H1 (cell line): ENCODE measurements at regions not wholly inside any gene's neighbourhood (a gene's known extent, or its start where the extent isn't known, plus 50 kb on each side); places are given as distances from the start of the nearest gene placed in this dataset.

Experiments
- BCL11A ChIP-seq, 2 experiments: IDR thresholded peaks; one replicate each; pipeline ENCODE4 v1.6.1; 2011; ENCODE audit warnings: low read depth in 2 of 2, low read length in 2 of 2, mild to moderate bottlenecking in 2 of 2
- CHD1 ChIP-seq: IDR thresholded peaks from 2 replicates; pipeline ENCODE4 v1.6.1; 2012; ENCODE audit warnings: low read depth, low read length, improper control_type of control experiment
- EZH2 ChIP-seq: fragments of 200-600 bp; sonication (generic); IDR thresholded peaks from 2 replicates; pipeline ENCODE4 v1.7.1; 2012; ENCODE audit warnings: low read depth, mild to moderate bottlenecking, moderate library complexity, low read length, inconsistent platforms; ENCODE audit not compliant: severe bottlenecking
- HDAC6 ChIP-seq: IDR thresholded peaks from one replicate; pipeline ENCODE4 v1.7.1; 2012; ENCODE audit warnings: low read depth, mild to moderate bottlenecking, inconsistent platforms, low read length, moderate library complexity
- JUND ChIP-seq: IDR thresholded peaks from 2 replicates; pipeline ENCODE4 v1.6.1; 2011; ENCODE audit warnings: mild to moderate bottlenecking, improper control_type of control experiment, low read length
- POLR2A ChIP-seq, 2 experiments: IDR thresholded peaks; 1 replicate in 1 of 2; 2 replicates in 1 of 2; pipeline ENCODE4 v1.6.1; 2011; ENCODE audit warnings: low read depth in 2 of 2, low read length in 2 of 2, mild to moderate bottlenecking in 2 of 2; ENCODE audit errors: control extremely low read depth in 1 of 2
- POLR2AphosphoS5 ChIP-seq: IDR thresholded peaks from 2 replicates; pipeline ENCODE4 v1.6.1; 2011; ENCODE audit warnings: low read depth, low read length
- RAD21 ChIP-seq, 2 experiments: IDR thresholded peaks in 1 of 2; conservative IDR thresholded peaks in 1 of 2; 2 replicates each; pipeline ENCODE4 v1.6.1; 2011; ENCODE audit warnings: low read depth in 2 of 2, low read length in 2 of 2, improper control_type of control experiment in 1 of 2, inconsistent platforms in 1 of 2, mild to moderate bottlenecking in 1 of 2, moderate library complexity in 1 of 2
- SP1 ChIP-seq: IDR thresholded peaks from 2 replicates; pipeline ENCODE4 v1.6.1; 2011; ENCODE audit warnings: low read depth, low read length
- TAF7 ChIP-seq: optimal IDR thresholded peaks from 2 replicates; pipeline ENCODE3; 2011; ENCODE audit warnings: low read depth, mild to moderate bottlenecking, inconsistent platforms, low read length, moderate library complexity, borderline replicate concordance
- TF ChIP-seq, protein P1 (sequence below), 3 experiments: IDR thresholded peaks; 1 replicate in 2 of 3; 2 replicates in 1 of 3; pipeline versions ENCODE4 v1.5.1 to v1.6.1; 2011; ENCODE audit warnings: low read length in 3 of 3, mild to moderate bottlenecking in 3 of 3, inconsistent platforms in 2 of 3, low read depth in 1 of 3, moderate library complexity in 1 of 3; ENCODE audit not compliant: insufficient read depth in 1 of 3; ENCODE audit errors: control extremely low read depth in 1 of 3
- TF ChIP-seq, protein P2 (sequence below): IDR thresholded peaks from 2 replicates; pipeline ENCODE4 v1.6.1; 2011; ENCODE audit warnings: low read length, improper control_type of control experiment

DNA sequence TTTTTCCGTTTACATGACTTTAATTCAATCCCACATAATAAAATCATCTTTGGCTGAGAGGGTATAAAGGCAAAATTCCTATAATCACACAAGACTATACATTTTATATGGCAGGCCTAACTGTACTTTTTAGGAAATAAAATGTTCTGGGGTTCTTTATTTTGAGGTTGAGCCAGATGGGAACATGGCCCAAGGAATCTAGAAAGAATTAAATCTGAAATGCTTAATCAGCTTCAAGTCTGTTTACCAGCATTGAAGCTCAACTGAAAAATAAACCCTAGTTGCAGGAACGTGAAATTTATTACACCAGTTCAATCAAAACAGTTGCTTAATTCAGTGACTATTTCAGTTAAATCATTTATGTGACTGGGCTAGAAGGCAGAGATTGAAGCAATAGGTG lies 191.0 kb upstream of the BTG1 start:
- TF ChIP-seq, protein P1, sequence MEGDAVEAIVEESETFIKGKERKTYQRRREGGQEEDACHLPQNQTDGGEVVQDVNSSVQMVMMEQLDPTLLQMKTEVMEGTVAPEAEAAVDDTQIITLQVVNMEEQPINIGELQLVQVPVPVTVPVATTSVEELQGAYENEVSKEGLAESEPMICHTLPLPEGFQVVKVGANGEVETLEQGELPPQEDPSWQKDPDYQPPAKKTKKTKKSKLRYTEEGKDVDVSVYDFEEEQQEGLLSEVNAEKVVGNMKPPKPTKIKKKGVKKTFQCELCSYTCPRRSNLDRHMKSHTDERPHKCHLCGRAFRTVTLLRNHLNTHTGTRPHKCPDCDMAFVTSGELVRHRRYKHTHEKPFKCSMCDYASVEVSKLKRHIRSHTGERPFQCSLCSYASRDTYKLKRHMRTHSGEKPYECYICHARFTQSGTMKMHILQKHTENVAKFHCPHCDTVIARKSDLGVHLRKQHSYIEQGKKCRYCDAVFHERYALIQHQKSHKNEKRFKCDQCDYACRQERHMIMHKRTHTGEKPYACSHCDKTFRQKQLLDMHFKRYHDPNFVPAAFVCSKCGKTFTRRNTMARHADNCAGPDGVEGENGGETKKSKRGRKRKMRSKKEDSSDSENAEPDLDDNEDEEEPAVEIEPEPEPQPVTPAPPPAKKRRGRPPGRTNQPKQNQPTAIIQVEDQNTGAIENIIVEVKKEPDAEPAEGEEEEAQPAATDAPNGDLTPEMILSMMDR (IDR thresholded peaks at IDR 0.05; ENCODE audit: control extremely low read depth in 1 of 3, insufficient read depth in 1 of 3, low read depth in 1 of 3, low read length in 3 of 3), result no peak
- no peak for TF ChIP-seq POLR2AphosphoS5
- no peak for TF ChIP-seq SP1
- no peak for TF ChIP-seq POLR2A (IDR thresholded peaks at IDR 0.05; ENCODE audit: control extremely low read depth in 1 of 2, low read depth in 2 of 2, low read length in 2 of 2)
- no peak for TF ChIP-seq HDAC6
- no peak for TF ChIP-seq JUND
- TF ChIP-seq RAD21 (IDR thresholded peaks at IDR 0.05 in 1 of 2, conservative IDR thresholded peaks at IDR 0.05 in 1 of 2; ENCODE audit: low read depth in 2 of 2, low read length in 2 of 2), result no peak
- no peak for TF ChIP-seq EZH2
- TF ChIP-seq TAF7, result no peak
- TF ChIP-seq CHD1, result no peak
- TF ChIP-seq, protein P2, sequence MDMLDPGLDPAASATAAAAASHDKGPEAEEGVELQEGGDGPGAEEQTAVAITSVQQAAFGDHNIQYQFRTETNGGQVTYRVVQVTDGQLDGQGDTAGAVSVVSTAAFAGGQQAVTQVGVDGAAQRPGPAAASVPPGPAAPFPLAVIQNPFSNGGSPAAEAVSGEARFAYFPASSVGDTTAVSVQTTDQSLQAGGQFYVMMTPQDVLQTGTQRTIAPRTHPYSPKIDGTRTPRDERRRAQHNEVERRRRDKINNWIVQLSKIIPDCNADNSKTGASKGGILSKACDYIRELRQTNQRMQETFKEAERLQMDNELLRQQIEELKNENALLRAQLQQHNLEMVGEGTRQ, result no peak
- TF ChIP-seq BCL11A (IDR thresholded peaks at IDR 0.05; ENCODE audit: low read depth in 2 of 2, low read length in 2 of 2), result no peak
